Activated gamma-delta T cell (primary cell): ENCODE measurements at regions not wholly inside any gene's neighbourhood (a gene's known extent, or its start where the extent isn't known, plus 50 kb on each side); places are given as distances from the start of the nearest gene placed in this dataset.
"Not testable (repeated sequence)": the region's sequence is repeated elsewhere in the genome, so short reads cannot be mapped to it uniquely, and the experiment has no call there.

Experiments
- DNase-seq: peaks from one replicate; lab custom pipeline; 2025; lab: John Stamatoyannopoulos, UW

- no peak for DNase-seq
Observed at GRCh38 chr3:194042927-194043326, 93.0 kb upstream of the HES1 start.

GRCh38 chr3:194043516-194043915 lies 92.4 kb upstream of the HES1 start:
- no peak for DNase-seq

DNA sequence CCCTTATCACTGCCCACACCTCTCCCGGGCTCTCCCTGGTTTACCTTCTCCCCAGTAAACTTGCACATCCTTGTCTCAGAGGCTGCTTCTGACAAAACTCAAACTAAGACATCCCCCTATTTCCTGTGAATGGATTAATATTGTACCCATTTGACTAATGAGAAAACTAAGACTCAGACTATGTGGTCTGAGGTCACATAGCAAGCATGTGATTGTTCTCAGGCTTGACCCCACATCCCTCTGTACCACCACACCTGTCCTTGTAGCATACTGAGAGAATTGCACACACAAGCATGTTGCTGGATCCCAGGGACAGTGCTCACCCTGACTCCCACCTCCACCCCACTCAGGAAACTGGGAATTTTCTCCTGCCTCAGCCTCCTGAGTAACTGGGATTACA lies 90.7 kb upstream of the HES1 start:
- DNase-seq: no peak

DNA sequence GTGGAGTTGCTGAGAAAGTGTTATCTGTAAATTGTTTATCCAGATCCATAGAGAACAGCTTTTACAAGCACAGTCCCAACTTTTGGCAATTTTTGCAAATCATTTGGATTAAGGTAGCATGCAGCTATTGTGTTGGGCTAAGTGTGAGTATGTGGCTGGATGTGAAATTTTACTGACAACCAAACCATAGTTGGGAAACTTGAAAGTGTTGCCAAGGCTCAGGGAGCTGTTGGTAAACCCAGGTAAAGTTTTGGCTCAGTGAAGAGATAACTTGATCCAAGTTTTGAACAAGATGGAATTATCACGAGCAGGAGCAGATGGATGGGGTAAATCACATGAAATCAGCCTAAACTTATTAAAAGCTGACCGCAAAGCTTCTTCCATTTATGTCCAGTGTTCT lies 90.0 kb upstream of the HES1 start:
- DNase-seq: no peak

GRCh38 chr3:194046531-194046930 lies 89.4 kb upstream of the HES1 start:
- no peak for DNase-seq

- no peak for DNase-seq
Observed at GRCh38 chr3:194046995-194047645, 88.8 kb upstream of the HES1 start.

- DNase-seq: no peak
Observed at GRCh38 chr3:194049394-194049793, 86.6 kb upstream of the HES1 start.

- no peak for DNase-seq
Observed at GRCh38 chr3:194050782-194051320, 85.1 kb upstream of the HES1 start.

GRCh38 chr3:194051366-194052149 lies 84.4 kb upstream of the HES1 start:
- DNase-seq: no peak

GRCh38 chr3:194053136-194053535 lies 82.8 kb upstream of the HES1 start:
- no peak for DNase-seq

DNA sequence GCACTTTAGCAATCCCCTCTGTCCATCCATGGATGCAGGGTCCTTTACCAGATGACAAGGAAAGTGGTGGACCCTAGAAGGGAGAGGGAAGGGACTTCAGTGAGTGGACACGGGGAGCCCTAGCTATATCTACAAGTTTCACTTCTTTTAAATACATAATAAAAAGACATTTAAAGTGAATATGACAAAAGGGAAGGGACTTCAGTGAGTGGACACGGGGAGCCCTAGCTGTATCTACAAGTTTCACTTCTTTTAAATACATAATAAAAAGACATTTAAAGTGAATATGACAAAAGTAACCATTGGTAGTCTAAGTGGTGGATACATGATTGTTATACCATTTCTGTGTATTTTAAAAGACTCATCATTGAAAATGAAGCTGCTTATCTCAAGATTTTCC lies 81.9 kb upstream of the HES1 start:
- DNase-seq: no peak

GRCh38 chr3:194054540-194054939 lies 81.4 kb upstream of the HES1 start:
- no peak for DNase-seq

DNA sequence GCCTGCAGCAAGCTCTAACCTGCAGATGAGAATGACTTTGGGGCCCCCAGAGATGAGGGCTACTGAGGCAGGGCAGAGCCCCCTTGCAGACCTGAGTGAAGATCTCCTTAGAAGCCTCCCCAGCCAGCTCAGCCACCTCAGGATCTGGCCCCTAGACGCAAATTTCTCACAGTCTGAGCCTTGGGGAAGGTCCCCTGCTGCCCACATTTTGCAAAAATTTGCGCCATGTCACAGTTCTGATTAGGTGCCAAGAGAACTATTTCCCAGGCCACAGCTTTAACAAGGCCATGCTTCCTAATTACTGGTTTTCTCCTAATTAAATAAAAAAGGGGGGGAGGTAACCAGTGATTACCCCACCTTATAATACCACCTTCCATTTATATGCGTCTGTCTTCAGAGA lies 81.0 kb upstream of the HES1 start:
- no peak for DNase-seq

DNA sequence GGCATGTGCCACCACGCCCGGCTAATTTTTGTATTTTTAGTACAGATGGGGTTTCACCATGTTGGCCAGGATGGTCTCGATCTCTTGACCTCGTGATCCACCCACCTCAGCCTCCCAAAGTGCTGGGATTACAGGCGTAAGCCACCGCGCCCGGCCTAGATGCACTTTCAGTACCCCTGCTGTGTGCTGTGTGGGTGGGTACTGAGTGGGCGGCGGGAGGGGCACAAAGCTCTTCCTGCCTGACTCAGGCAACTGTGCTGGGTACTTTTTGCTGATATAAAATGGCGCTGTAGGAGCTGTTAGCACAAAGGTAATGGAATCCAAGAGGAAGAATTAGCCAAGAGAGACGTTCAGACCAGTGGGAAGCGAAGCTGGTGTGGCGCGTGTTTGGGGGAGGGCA lies 79.6 kb upstream of the HES1 start:
- DNase-seq: not testable (repeated sequence)

- no peak for DNase-seq
Observed at GRCh38 chr3:194056731-194057415, 79.1 kb upstream of the HES1 start.

DNA sequence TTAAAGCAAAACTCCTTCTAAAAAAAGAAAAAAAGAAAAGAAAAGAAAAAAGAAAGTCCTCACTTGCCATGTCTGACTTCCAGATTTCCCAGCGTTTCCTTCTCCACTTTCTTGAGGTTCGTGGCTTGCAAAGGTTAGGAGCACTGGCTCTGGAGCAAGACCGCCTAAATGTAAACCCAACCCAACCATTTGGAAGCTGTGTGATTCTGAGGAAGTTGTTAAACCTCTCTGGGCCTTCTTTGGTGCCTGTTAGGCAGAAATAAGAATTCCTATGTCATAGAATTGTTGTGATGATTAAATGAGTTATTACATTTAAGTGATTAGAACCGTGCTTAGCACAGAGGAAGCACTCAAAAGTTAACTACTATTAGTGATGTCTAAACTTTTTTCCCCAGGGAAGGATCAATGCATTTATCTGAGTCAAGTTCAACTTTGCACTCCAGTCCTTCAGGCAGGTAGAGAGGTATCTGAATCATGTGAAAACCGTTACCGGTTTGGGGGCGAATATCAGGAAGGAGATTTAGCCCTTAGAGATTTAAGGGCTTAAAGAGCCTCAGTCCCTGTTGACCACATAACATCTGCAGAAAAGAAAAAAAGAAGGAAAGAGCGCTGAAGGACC lies 78.3 kb upstream of the HES1 start:
- no peak for DNase-seq

DNA sequence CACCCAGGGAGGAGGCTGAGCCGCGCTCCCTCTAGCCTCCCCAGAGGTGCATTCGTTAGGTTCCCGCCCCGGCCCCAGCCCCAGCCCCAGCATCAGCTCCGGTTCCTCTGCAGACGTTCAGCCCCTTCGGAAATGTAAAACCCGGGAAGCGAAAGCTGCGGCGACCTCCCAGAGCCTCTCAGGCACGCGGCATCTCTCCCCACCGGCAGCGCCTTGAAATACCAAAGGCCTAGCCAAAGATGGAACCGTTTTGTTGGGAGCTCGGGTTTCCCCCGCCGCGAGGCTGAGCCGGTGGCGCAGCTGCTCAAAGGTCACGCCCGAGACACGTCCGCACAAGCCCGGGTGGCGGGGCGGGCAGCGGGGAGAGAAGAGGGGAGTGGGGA lies 77.8 kb upstream of the HES1 start:
- no peak for DNase-seq

GRCh38 chr3:194058753-194059152 lies 77.2 kb upstream of the HES1 start:
- no peak for DNase-seq

DNA sequence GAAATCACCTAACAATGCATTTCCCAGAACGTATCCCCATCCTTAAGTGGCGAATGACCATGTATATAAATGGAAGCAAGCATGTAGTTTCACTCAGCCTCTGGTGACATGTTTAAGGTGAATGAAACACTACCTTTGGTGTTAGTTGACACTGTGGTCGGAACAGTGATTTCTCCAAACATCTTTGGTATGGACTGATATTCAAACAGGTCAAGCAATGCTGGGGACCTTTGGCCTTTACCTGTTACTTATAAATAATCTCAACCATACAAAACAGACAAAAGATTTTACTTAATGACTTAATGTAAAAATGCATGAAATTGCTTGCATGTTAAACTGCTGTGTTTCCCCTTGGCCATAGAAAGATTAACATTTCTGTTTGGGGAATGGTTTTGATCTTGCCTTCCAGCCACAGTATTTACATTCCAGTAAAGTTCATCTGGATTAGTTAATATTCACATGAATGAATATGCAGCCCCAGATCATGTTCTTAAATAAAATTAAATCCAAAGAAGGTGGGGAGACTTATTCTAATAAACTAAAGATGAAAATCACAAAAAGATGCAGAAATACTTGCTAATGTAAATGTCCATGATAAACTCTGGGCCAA lies 74.4 kb upstream of the HES1 start:
- no peak for DNase-seq

GRCh38 chr3:194062830-194063229 lies 73.1 kb upstream of the HES1 start:
- no peak for DNase-seq

- DNase-seq: no peak
Observed at GRCh38 chr3:194064380-194065332, 71.3 kb upstream of the HES1 start.
